Activated CD4-positive, alpha-beta T cell treated with anti-CD3 and anti-CD28 coated beads, Interleukin-2, amount 10 ng/mL, durations not matched to agents 24 days and 14 days (primary cell): ENCODE measurements at regions not wholly inside any gene's neighbourhood (a gene's known extent, or its start where the extent isn't known, plus 50 kb on each side); places are given as distances from the start of the nearest gene placed in this dataset.
"Not testable (repeated sequence)": the region's sequence is repeated elsewhere in the genome, so short reads cannot be mapped to it uniquely, and the experiment has no call there.

Experiments used
- DNase-seq: peaks from one replicate; pipeline ENCODE4 v3.0.0; 2022
- H3K27ac Mint-ChIP-seq: one replicate; pipeline ENCODE4 v1.8.0; 2022; ENCODE audit warnings: mild to moderate bottlenecking, mixed read lengths
- H3K27me3 Mint-ChIP-seq: one replicate; pipeline ENCODE4 v1.8.0; 2022; ENCODE audit warnings: mixed read lengths
- H3K36me3 Mint-ChIP-seq: one replicate; pipeline ENCODE4 v1.8.0; 2022; ENCODE audit warnings: low read depth, mild to moderate bottlenecking, mixed read lengths
- H3K4me1 Mint-ChIP-seq: one replicate; pipeline ENCODE4 v1.8.0; 2021; ENCODE audit warnings: mixed read lengths
- H3K4me3 Mint-ChIP-seq: one replicate; pipeline ENCODE4 v1.8.0; 2022; ENCODE audit warnings: mild to moderate bottlenecking, moderate library complexity, mixed read lengths
- H3K9me3 Mint-ChIP-seq: one replicate; pipeline ENCODE4 v1.8.0; 2021; ENCODE audit warnings: mixed read lengths
- intact Hi-C: fragments of 100-400 bp; cut with micrococcal nuclease; formaldehyde crosslinking; loops from one replicate; pipeline ENCODE4 v1.15.1; 2023

- Mint-ChIP-seq H3K27ac (no peak overlapping the region), H3K9me3 (peaks cover 6% of the 10 kb centered on the region), H3K4me3 (no peak overlapping the region), H3K27me3 (peaks cover 8% of the 10 kb centered on the region), H3K4me1 (no peaks in the 10 kb centered on the region), H3K36me3 (no peaks in the 10 kb centered on the region)
- intact Hi-C loops = no loop called here
- no peak for DNase-seq
These were observed 188.7 kb upstream of the IGF1 start for GRCh38 chr12:102669056-102669455.

GRCh38 chr12:102666176-102666575, 185.8 kb upstream of the IGF1 start:
- intact Hi-C loops, DNase-seq, H3K27me3 Mint-ChIP-seq, H3K36me3 Mint-ChIP-seq, H3K27ac Mint-ChIP-seq, H3K4me1 Mint-ChIP-seq, H3K4me3 Mint-ChIP-seq, H3K9me3 Mint-ChIP-seq: not testable (repeated sequence)

- Mint-ChIP-seq H3K4me1 (no peaks in the 10 kb centered on the region), H3K4me3 (no peak overlapping the region)
- intact Hi-C loops = no loop called here
These were observed 179.0 kb upstream of the IGF1 start for GRCh38 chr12:102659200-102659911.

GRCh38 chr12:102653406-102653805, 173.0 kb upstream of the IGF1 start:
- Mint-ChIP-seq H3K4me3 (no peak overlapping the region), H3K36me3 (no peaks in the 10 kb centered on the region), H3K9me3 (no peaks in the 10 kb centered on the region), H3K27ac (no peak overlapping the region), H3K27me3 (no peaks in the 10 kb centered on the region), H3K4me1 (no peaks in the 10 kb centered on the region)
- no peak for DNase-seq
- intact Hi-C loops = no loop called here

More at GRCh38 chr12:102659200-102659911, 179.0 kb upstream of the IGF1 start:
- H3K36me3 Mint-ChIP-seq = no peaks in the 10 kb centered on the region
- no peaks in the 10 kb centered on the region for H3K27me3 Mint-ChIP-seq
- H3K27ac Mint-ChIP-seq = no peak overlapping the region
- DNase-seq = no peak
- H3K9me3 Mint-ChIP-seq = peaks cover 5% of the 10 kb centered on the region

- no peaks in the 10 kb centered on the region for H3K27me3 Mint-ChIP-seq
- H3K4me3 Mint-ChIP-seq = no peak overlapping the region
- no peak overlapping the region for H3K27ac Mint-ChIP-seq
- H3K4me1 Mint-ChIP-seq = no peaks in the 10 kb centered on the region
- no peaks in the 10 kb centered on the region for H3K36me3 Mint-ChIP-seq
- H3K9me3 Mint-ChIP-seq = no peaks in the 10 kb centered on the region
- DNase-seq = no peak
- intact Hi-C loops = no loop called here
These were observed 172.4 kb upstream of the IGF1 start for GRCh38 chr12:102652645-102653313.

GRCh38 chr12:102645968-102646367, 165.6 kb upstream of the IGF1 start:
- H3K4me3 Mint-ChIP-seq = no peak overlapping the region
- no peaks in the 10 kb centered on the region for H3K27me3 Mint-ChIP-seq
- no peak overlapping the region for H3K27ac Mint-ChIP-seq
- intact Hi-C loops = no loop called here
- DNase-seq = no peak
- H3K36me3 Mint-ChIP-seq = no peaks in the 10 kb centered on the region
- no peaks in the 10 kb centered on the region for H3K9me3 Mint-ChIP-seq
- H3K4me1 Mint-ChIP-seq = no peaks in the 10 kb centered on the region

- no peaks in the 10 kb centered on the region for H3K9me3 Mint-ChIP-seq
- H3K4me3 Mint-ChIP-seq = no peak overlapping the region
- H3K4me1 Mint-ChIP-seq = no peaks in the 10 kb centered on the region
- H3K36me3 Mint-ChIP-seq = no peaks in the 10 kb centered on the region
- H3K27ac Mint-ChIP-seq = no peak overlapping the region
- no peaks in the 10 kb centered on the region for H3K27me3 Mint-ChIP-seq
- intact Hi-C loops = no loop called here
- DNase-seq = no peak
These were observed 163.7 kb upstream of the IGF1 start for GRCh38 chr12:102643879-102644575.

GRCh38 chr12:102642199-102642598, 161.8 kb upstream of the IGF1 start:
- no peaks in the 10 kb centered on the region for H3K36me3 Mint-ChIP-seq
- H3K9me3 Mint-ChIP-seq = no peaks in the 10 kb centered on the region
- no peak overlapping the region for H3K27ac Mint-ChIP-seq
- no peaks in the 10 kb centered on the region for H3K4me1 Mint-ChIP-seq
- intact Hi-C loops = no loop called here
- no peak overlapping the region for H3K4me3 Mint-ChIP-seq
- no peak for DNase-seq
- H3K27me3 Mint-ChIP-seq = no peaks in the 10 kb centered on the region

GRCh38 chr12:102640658-102641057, 160.3 kb upstream of the IGF1 start:
- intact Hi-C loops, H3K4me1 Mint-ChIP-seq, H3K36me3 Mint-ChIP-seq, H3K9me3 Mint-ChIP-seq, DNase-seq, H3K4me3 Mint-ChIP-seq, H3K27ac Mint-ChIP-seq, H3K27me3 Mint-ChIP-seq: not testable (repeated sequence)

GRCh38 chr12:102638777-102639176, 158.4 kb upstream of the IGF1 start:
- no peak overlapping the region for H3K4me3 Mint-ChIP-seq
- no peaks in the 10 kb centered on the region for H3K4me1 Mint-ChIP-seq
- no peak for DNase-seq
- no peaks in the 10 kb centered on the region for H3K9me3 Mint-ChIP-seq
- intact Hi-C loops = no loop called here
- no peaks in the 10 kb centered on the region for H3K27me3 Mint-ChIP-seq
- no peaks in the 10 kb centered on the region for H3K36me3 Mint-ChIP-seq
- no peak overlapping the region for H3K27ac Mint-ChIP-seq

- no peaks in the 10 kb centered on the region for H3K36me3 Mint-ChIP-seq
- no peak for DNase-seq
- H3K4me3 Mint-ChIP-seq = no peak overlapping the region
- H3K9me3 Mint-ChIP-seq = no peaks in the 10 kb centered on the region
- no peak overlapping the region for H3K27ac Mint-ChIP-seq
- intact Hi-C loops = no loop called here
- no peaks in the 10 kb centered on the region for H3K27me3 Mint-ChIP-seq
- H3K4me1 Mint-ChIP-seq = no peaks in the 10 kb centered on the region
These were observed 153.7 kb upstream of the IGF1 start for GRCh38 chr12:102633981-102634605.

GRCh38 chr12:102631274-102631673, 150.9 kb upstream of the IGF1 start:
- intact Hi-C loops = no loop called here
- Mint-ChIP-seq H3K36me3 (no peaks in the 10 kb centered on the region), H3K9me3 (no peaks in the 10 kb centered on the region)

GRCh38 chr12:102629262-102629888, 149.0 kb upstream of the IGF1 start:
- H3K4me3 Mint-ChIP-seq = no peak overlapping the region
- intact Hi-C loops = no loop called here
- no peaks in the 10 kb centered on the region for H3K9me3 Mint-ChIP-seq
- no peaks in the 10 kb centered on the region for H3K36me3 Mint-ChIP-seq
- H3K4me1 Mint-ChIP-seq = no peaks in the 10 kb centered on the region
- no peak for DNase-seq
- no peak overlapping the region for H3K27ac Mint-ChIP-seq
- no peaks in the 10 kb centered on the region for H3K27me3 Mint-ChIP-seq

More at GRCh38 chr12:102631274-102631673, 150.9 kb upstream of the IGF1 start:
- no peaks in the 10 kb centered on the region for H3K27me3 Mint-ChIP-seq
- DNase-seq = no peak
- H3K27ac Mint-ChIP-seq = no peak overlapping the region
- no peak overlapping the region for H3K4me3 Mint-ChIP-seq
- H3K4me1 Mint-ChIP-seq = no peaks in the 10 kb centered on the region

- no peaks in the 10 kb centered on the region for H3K36me3 Mint-ChIP-seq
- H3K4me1 Mint-ChIP-seq = no peaks in the 10 kb centered on the region
- H3K27ac Mint-ChIP-seq = no peak overlapping the region
- no peaks in the 10 kb centered on the region for H3K9me3 Mint-ChIP-seq
- no peaks in the 10 kb centered on the region for H3K27me3 Mint-ChIP-seq
- DNase-seq = no peak
- intact Hi-C loops = no loop called here
- H3K4me3 Mint-ChIP-seq = no peak overlapping the region
These were observed 145.5 kb upstream of the IGF1 start for GRCh38 chr12:102625819-102626218.
